HepG2 (cell line): ENCODE measurements at regions not wholly inside any gene's neighbourhood (a gene's known extent, or its start where the extent isn't known, plus 50 kb on each side); places are given as distances from the start of the nearest gene placed in this dataset.

Experiments
- ATAC-seq: fragments of 200-7000 bp; cut with Tn5 transposase; 3 replicates; pipeline ENCODE4 v1.9.1; 2020; ENCODE audit warnings: mild to moderate bottlenecking, moderate library complexity
- BruUV-seq: library from RNA; stranded (reverse); fragments of 400-500 nt; replicated peaks from 2 replicates; lab custom pipeline; 2021; lab: Mats Ljungman, UMichigan
- CTCF ChIA-PET: fragments of 300-600 bp; formaldehyde crosslinking; extraction: SDS; loops from one replicate; lab custom pipeline; 2021; ENCODE audit warnings: low total read pairs, inconsistent platforms, low intra/inter-chr PET ratio; lab: Yijun Ruan, JAX
- POLR2A ChIA-PET: fragments of 350-600 bp; sonication (Branson Sonifier 250); formaldehyde crosslinking; loops from one replicate; lab custom pipeline; 2020; ENCODE audit warnings: antibody characterized with exemption, inconsistent platforms; lab: Yijun Ruan, JAX
- DNase-seq: peaks from one replicate; pipeline ENCODE4 v3.0.0-alpha.2; 2015; ENCODE audit warnings: low spot score
- FAIRE-seq: peaks from 3 replicates; lab custom pipeline; 2011; peaks lifted over from hg19 to GRCh38; lab: Jason Lieb, UNC
- H2AFZ ChIP-seq: one replicate; pipeline ENCODE4 v1.6.1; 2011; ENCODE audit warnings: low read length, inconsistent platforms
- H3K27ac ChIP-seq: fragments of 300-600 bp; 3 replicates; pipeline ENCODE4 v1.8.0; 2011; ENCODE audit warnings: mixed run types, mild to moderate bottlenecking, mixed read lengths, low read length, inconsistent platforms; ENCODE audit not compliant: insufficient read depth; ENCODE audit errors: extremely low read length
- H3K27me3 ChIP-seq, 2 experiments: fragments of 200-600 bp in 1 of 2; 2 replicates in 1 of 2; 3 replicates in 1 of 2; pipeline versions ENCODE4 v1.6.0 to v1.8.0; 2011; ENCODE audit warnings: low read length in 2 of 2, mild to moderate bottlenecking in 2 of 2, moderate library complexity in 2 of 2, inconsistent platforms in 1 of 2; ENCODE audit not compliant: insufficient read depth in 2 of 2, control insufficient read depth in 1 of 2
- H3K36me3 ChIP-seq, 2 experiments: fragments of 200-600 bp in 1 of 2; replicated peaks in 1 of 2; 2 replicates in 1 of 2; 3 replicates in 1 of 2; pipeline versions ENCODE4 v1.5.1 to v1.8.0; 2011; ENCODE audit warnings: low read length in 2 of 2, inconsistent platforms in 1 of 2; ENCODE audit not compliant: insufficient read depth in 2 of 2, control insufficient read depth in 1 of 2
- H3K4me1 ChIP-seq: 2 replicates; pipeline ENCODE4 v1.5.1; 2012; ENCODE audit warnings: low read length, inconsistent platforms; ENCODE audit not compliant: insufficient read depth
- H3K4me2 ChIP-seq: 2 replicates; pipeline ENCODE4 v1.6.0; 2011; ENCODE audit warnings: low read depth, low read length, inconsistent platforms
- H3K4me3 ChIP-seq, 3 experiments: fragments of 200-600 bp in 1 of 3; sonication (generic), shearing (Covaris generic) in 1 of 3; replicated peaks in 1 of 3; 2 replicates each; pipeline ENCODE4 v1.5.1; 2011 to 2016; ENCODE audit warnings: low read length in 3 of 3, inconsistent platforms in 2 of 3, low read depth in 2 of 3, mild to moderate bottlenecking in 2 of 3, control low read depth in 1 of 3, mixed read lengths in 1 of 3; ENCODE audit not compliant: insufficient read depth in 1 of 3
- H3K79me2 ChIP-seq: one replicate; pipeline ENCODE4 v1.6.1; 2011; ENCODE audit warnings: low read length, inconsistent platforms; ENCODE audit not compliant: insufficient read depth
- H3K9ac ChIP-seq: 2 replicates; pipeline ENCODE4 v1.6.0; 2011; ENCODE audit warnings: mild to moderate bottlenecking, low read depth, low read length, inconsistent platforms; ENCODE audit not compliant: insufficient read depth
- H3K9me3 ChIP-seq: 2 replicates; pipeline ENCODE4 v1.5.1; 2012; ENCODE audit warnings: mild to moderate bottlenecking, low read length
- H4K20me1 ChIP-seq: 2 replicates; pipeline ENCODE4 v1.6.0; 2011; ENCODE audit warnings: inconsistent platforms, mild to moderate bottlenecking, low read length, moderate library complexity; ENCODE audit not compliant: insufficient read depth
- ATF7 ChIP-seq, 2 experiments: fragments of 450-650 bp in 1 of 2; sonication (generic) in 1 of 2; formaldehyde crosslinking in 1 of 2; IDR thresholded peaks; 2 replicates each; pipeline versions ENCODE4 v1.4.0 to v1.6.1; 2016 to 2020; ENCODE audit warnings: antibody characterized with exemption in 1 of 2, mild to moderate bottlenecking in 1 of 2, missing genetic modification reagents in 1 of 2
- CAMTA2 ChIP-seq: sonication (generic); formaldehyde crosslinking; IDR thresholded peaks from 2 replicates; pipeline ENCODE4 v1.4.0; 2020; ENCODE audit warnings: mild to moderate bottlenecking, missing genetic modification reagents, borderline replicate concordance
- FOXP4 ChIP-seq: sonication (generic); formaldehyde crosslinking; IDR thresholded peaks from 2 replicates; pipeline ENCODE4 v1.4.0; 2020; ENCODE audit warnings: missing genetic modification reagents
- POGK ChIP-seq: sonication (generic); formaldehyde crosslinking; conservative IDR thresholded peaks from 2 replicates; pipeline ENCODE4 v1.8.0; 2022; ENCODE audit warnings: mild to moderate bottlenecking, moderate library complexity, missing genetic modification reagents
- RELA ChIP-seq: sonication (generic); formaldehyde crosslinking; IDR thresholded peaks from 2 replicates; pipeline ENCODE4 v1.4.0; 2020; ENCODE audit warnings: missing genetic modification reagents
- SNAPC5 ChIP-seq: sonication (generic); formaldehyde crosslinking; IDR thresholded peaks from 2 replicates; pipeline ENCODE4 v1.8.1; 2023; ENCODE audit warnings: mild to moderate bottlenecking, missing genetic modification reagents, borderline replicate concordance
- ZBTB46 ChIP-seq: sonication (generic); formaldehyde crosslinking; IDR thresholded peaks from 2 replicates; pipeline ENCODE4 v1.4.0; 2020; ENCODE audit warnings: mild to moderate bottlenecking, missing genetic modification reagents, borderline replicate concordance
- ZBTB7A ChIP-seq: sonication (generic); formaldehyde crosslinking; IDR thresholded peaks from 2 replicates; pipeline ENCODE4 v1.8.0; 2022; ENCODE audit warnings: mild to moderate bottlenecking, missing genetic modification reagents
- ZNF230 ChIP-seq: sonication (generic); formaldehyde crosslinking; IDR thresholded peaks from 2 replicates; pipeline ENCODE4 v1.4.0; 2020; ENCODE audit warnings: mild to moderate bottlenecking, missing genetic modification reagents
- ZNF362 ChIP-seq: sonication (generic); formaldehyde crosslinking; IDR thresholded peaks from 2 replicates; pipeline ENCODE4 v1.4.0; 2020; ENCODE audit warnings: missing genetic modification reagents, mild to moderate bottlenecking, borderline replicate concordance
- ZNF484 ChIP-seq: sonication (generic); formaldehyde crosslinking; IDR thresholded peaks from 2 replicates; pipeline ENCODE4 v1.5.1; 2020; ENCODE audit warnings: mild to moderate bottlenecking, low read depth, missing genetic modification reagents, borderline replicate concordance
- WGBS: methylation state at CpG from one replicate; pipeline ENCODE4 v1.1.6; 2017; ENCODE audit warnings: low lambda C conversion rate; 5-methylcytosine and 5-hydroxymethylcytosine counted together
- in situ Hi-C: cut with HindIII; loops from 2 replicates; pipeline ENCODE4 v1.10.0; 2017; ENCODE audit warnings: low pct_unique_long_range_greater_than_20kb; ENCODE audit not compliant: extremely low pct_ligation_motif_present
- intact Hi-C: fragments of 100-400 bp; cut with micrococcal nuclease; formaldehyde crosslinking; loops from one replicate; pipeline ENCODE4 v1.10.0; 2022; ENCODE audit not compliant: unreplicated experiment

- Histone ChIP-seq H3K4me3 (no peak overlapping the region), H3K9me3 (no peaks in the 10 kb centered on the region), H3K4me2 (no peak overlapping the region), H4K20me1 (no peaks in the 10 kb centered on the region), H3K36me3 (no peaks in the 10 kb centered on the region), H2AFZ (no peak overlapping the region), H3K4me1 (peaks cover 7% of the 10 kb centered on the region), H3K27me3 (peaks cover 0 to 8% of the 10 kb centered on the region in 2 experiments; a peak in 1 of 5 replicates), H3K27ac (no peak overlapping the region), H3K9ac (no peak overlapping the region), H3K79me2 (no peaks in the 10 kb centered on the region)
- 12% methylated on average over 3 of the region's 3 CpGs for WGBS
- DNase-seq = no peak
- in situ Hi-C loops (no loop called here), intact Hi-C loops (no loop called here)
- TF ChIP-seq ZNF484 (CRISPR knock-in tag) = no peak
- no peak for ATAC-seq
- FAIRE-seq = no peak
- ChIA-PET CTCF (no interaction called here), POLR2A (no interaction called here)
- BruUV-seq = no TSS peak
Measured at GRCh38 chr4:140229881-140230280, 75.9 kb upstream of the MAML3 start.

- no peak overlapping the region for H3K27ac ChIP-seq
- TF ChIP-seq ZBTB46 (CRISPR knock-in tag) (no peak), CAMTA2 (no peak), ZNF362 (CRISPR knock-in tag) (no peak), FOXP4 (CRISPR knock-in tag) (no peak), ATF7 (IDR thresholded peaks at IDR 0.05) (no peak), ATF7 (CRISPR knock-in tag; IDR thresholded peaks at IDR 0.05) (no peak), SNAPC5 (CRISPR knock-in tag) (no peak), ZBTB7A (no peak), ZNF230 (CRISPR knock-in tag) (no peak), POGK (no peak), RELA (CRISPR knock-in tag) (no peak)
Measured at GRCh38 chr4:140227286-140227685, 73.3 kb upstream of the MAML3 start.

More at GRCh38 chr4:140227286-140227685, 73.3 kb upstream of the MAML3 start:
- H3K36me3 ChIP-seq = no peaks in the 10 kb centered on the region
- FAIRE-seq (no peak), DNase-seq (no peak), ATAC-seq (no peak)
- no peaks in the 10 kb centered on the region for H3K9me3 ChIP-seq
- CTCF ChIA-PET = no interaction called here
- peaks cover 7% of the 10 kb centered on the region for H3K4me1 ChIP-seq
- H3K27me3 ChIP-seq = peaks cover 0 to 8% of the 10 kb centered on the region in 2 experiments; a peak in 1 of 5 replicates
- 0% methylated on average over 1 of the region's 1 CpG for WGBS
- H2AFZ ChIP-seq = no peak overlapping the region
- BruUV-seq = no TSS peak
- no peak overlapping the region for H3K4me3 ChIP-seq
- no peaks in the 10 kb centered on the region for H3K79me2 ChIP-seq
- POLR2A ChIA-PET = no interaction called here
- in situ Hi-C loops = no loop called here
- H3K4me2 ChIP-seq = no peak overlapping the region
- intact Hi-C loops = no loop called here
- H3K9ac ChIP-seq = no peak overlapping the region
- H4K20me1 ChIP-seq = no peaks in the 10 kb centered on the region
